ENCODE measurements at regions not wholly inside any gene's neighbourhood (a gene's known extent, or its start where the extent isn't known, plus 50 kb on each side); places are given as distances from the start of the nearest gene placed in this dataset.

GRCh38 chr9:81052846-81053245 lies 636.5 kb downstream of the TLE1 start:
- POLR2A ChIA-PET = no interaction called here
- Histone ChIP-seq H3K9me1 (replicated peaks; ENCODE audit: control insufficient read depth, extremely low read depth, insufficient read depth, low read length) (no peaks in the 10 kb centered on the region), H3K27ac (ENCODE audit: insufficient read depth, low read depth, low read length) (no peak overlapping the region), H3K9me3 (replicated peaks; ENCODE audit: control insufficient read depth, insufficient read depth, low read length) (no peaks in the 10 kb centered on the region), H3K9ac (replicated peaks; ENCODE audit: extremely low read depth, insufficient read depth, low read length) (no peak overlapping the region), H2AFZ (ENCODE audit: low read depth, low read length) (no peak overlapping the region), H3K27me3 (ENCODE audit: control insufficient read depth in 2 of 2, insufficient read depth in 2 of 2, low read length in 2 of 2) (no peaks in the 10 kb centered on the region), H3K4me3 (replicated peaks in 1 of 3; ENCODE audit: insufficient read depth in 1 of 3, low read depth in 1 of 3, low read length in 3 of 3) (no peak overlapping the region), H3K4me1 (ENCODE audit: control insufficient read depth, extremely low read depth, insufficient read depth, low read length) (no peaks in the 10 kb centered on the region), H3K4me2 (ENCODE audit: insufficient read depth, low read length) (no peak overlapping the region), H4K20me1 (replicated peaks; ENCODE audit: control insufficient read depth, extremely low read depth, insufficient read depth, low read length) (no peaks in the 10 kb centered on the region), H3K79me2 (ENCODE audit: control insufficient read depth, insufficient read depth, low read length) (no peaks in the 10 kb centered on the region), H3K36me3 (ENCODE audit: control insufficient read depth in 2 of 2, extremely low read depth in 1 of 2, insufficient read depth in 2 of 2, low read length in 2 of 2) (no peaks in the 10 kb centered on the region)
- dilution Hi-C loops (cut with MboI; ENCODE audit: extremely low pct_ligation_motif_present, low sequenced_read_pairs) = no loop called here
- DNase-seq (ENCODE audit: low read depth, low spot score) (no peak), FAIRE-seq (no peak)
- TF ChIP-seq MYC (IDR thresholded peaks at IDR 0.05; ENCODE audit: low read depth, low read length) (no peak), JUN (IDR thresholded peaks at IDR 0.05; ENCODE audit: borderline replicate concordance, insufficient read depth, insufficient read length, low read depth) (no peak), CTCF (IDR thresholded peaks at IDR 0.05; ENCODE audit: extremely low read depth in 1 of 2, insufficient read depth in 1 of 2, low read depth in 1 of 2, low read length in 2 of 2) (no peak), EZH2 (IDR thresholded peaks at IDR 0.05; ENCODE audit: borderline replicate concordance, low read depth, low read length, severe bottlenecking) (no peak), POLR2A (IDR thresholded peaks at IDR 0.05; ENCODE audit: low read depth, low read length) (no peak), FOS (IDR thresholded peaks at IDR 0.05; ENCODE audit: borderline replicate concordance, insufficient read depth, low read length) (no peak), GATA2 (IDR thresholded peaks at IDR 0.05; ENCODE audit: insufficient read depth, insufficient read length, low read depth, low read length) (no peak), MAX (IDR thresholded peaks at IDR 0.05; ENCODE audit: insufficient read depth, insufficient read length) (no peak), POLR2AphosphoS5 (IDR thresholded peaks at IDR 0.05; ENCODE audit: insufficient read depth, low read depth, low read length) (no peak)
- CTCF ChIA-PET = no interaction called here
- no TSS peak for BruUV-seq (replicated peaks)
- intact Hi-C loops (cut with micrococcal nuclease) = no loop called here
